Loucy (cell line): ENCODE measurements at regions not wholly inside any gene's neighbourhood (a gene's known extent, or its start where the extent isn't known, plus 50 kb on each side); places are given as distances from the start of the nearest gene placed in this dataset.

Source experiments
- CTCF ChIP-seq: fragments of 200-600 bp; sonication (generic); conservative IDR thresholded peaks from 2 replicates; pipeline ENCODE4 v1.5.1; 2014; ENCODE audit warnings: mild to moderate bottlenecking, antibody characterized with exemption, low read length
- EZH2phosphoT487 ChIP-seq: fragments of 200-600 bp; IDR thresholded peaks from 2 replicates; pipeline ENCODE4 v1.6.1; 2018; ENCODE audit warnings: antibody characterized with exemption, mild to moderate bottlenecking, moderate library complexity, borderline replicate concordance

- no peak for TF ChIP-seq CTCF
- TF ChIP-seq EZH2phosphoT487 = no peak
These were observed 70.1 kb upstream of the PCDH18 start for GRCh38 chr4:137602436-137602835.
